Loucy (cell line): ENCODE measurements at regions not wholly inside any gene's neighbourhood (a gene's known extent, or its start where the extent isn't known, plus 50 kb on each side); places are given as distances from the start of the nearest gene placed in this dataset.

ENCODE experiments used
- H2AFZ ChIP-seq: fragments of 200-600 bp; sonication (generic); 2 replicates; pipeline ENCODE4 v1.6.0; 2016; ENCODE audit warnings: antibody characterized with exemption, mild to moderate bottlenecking, low read length, moderate library complexity
- H3F3A ChIP-seq: fragments of 200-600 bp; 2 replicates; pipeline ENCODE4 v1.6.0; 2016; ENCODE audit warnings: antibody characterized with exemption, low read depth, mild to moderate bottlenecking
- H3K27me3 ChIP-seq: fragments of 200-600 bp; sonication (generic); 2 replicates; pipeline ENCODE4 v1.6.1; 2014; ENCODE audit warnings: low read length, mild to moderate bottlenecking; ENCODE audit not compliant: insufficient read depth, poor library complexity, severe bottlenecking
- H3K36me3 ChIP-seq: fragments of 200-600 bp; sonication (generic); 2 replicates; pipeline ENCODE4 v1.6.1; 2016; ENCODE audit warnings: low read length; ENCODE audit not compliant: insufficient read depth
- H3K4me1 ChIP-seq: fragments of 200-600 bp; sonication (generic); 2 replicates; pipeline ENCODE4 v1.5.1; 2014; ENCODE audit warnings: low read length, mild to moderate bottlenecking; ENCODE audit not compliant: insufficient read depth, poor library complexity, severe bottlenecking
- H3K4me2 ChIP-seq: fragments of 200-600 bp; sonication (generic); 2 replicates; pipeline ENCODE4 v1.6.0; 2014; ENCODE audit warnings: antibody characterized with exemption, low read length, low read depth, mild to moderate bottlenecking; ENCODE audit not compliant: poor library complexity, severe bottlenecking
- H3K4me3 ChIP-seq: fragments of 200-600 bp; sonication (generic); 2 replicates; pipeline ENCODE4 v1.5.1; 2014; ENCODE audit warnings: low read length, mild to moderate bottlenecking, mixed read lengths; ENCODE audit not compliant: poor library complexity, severe bottlenecking
- H3K79me2 ChIP-seq: fragments of 200-600 bp; sonication (generic); 2 replicates; pipeline ENCODE4 v1.6.1; 2014; ENCODE audit warnings: low read length; ENCODE audit not compliant: insufficient read depth
- H3K9ac ChIP-seq: fragments of 200-600 bp; sonication (generic); 2 replicates; pipeline ENCODE4 v1.6.0; 2014; ENCODE audit warnings: mild to moderate bottlenecking, low read depth, low read length, moderate library complexity; ENCODE audit not compliant: poor library complexity, severe bottlenecking
- H3K9me2 ChIP-seq: fragments of 200-600 bp; sonication (generic); replicated peaks from 2 replicates; pipeline ENCODE4 v1.6.1; 2016; ENCODE audit warnings: low read depth, low read length, mixed read lengths
- H3K9me3 ChIP-seq: fragments of 200-600 bp; sonication (generic); 2 replicates; pipeline ENCODE4 v1.6.1; 2014; ENCODE audit warnings: mild to moderate bottlenecking, antibody characterized with exemption, low read length, low read depth; ENCODE audit not compliant: insufficient read depth
- H4K20me1 ChIP-seq: fragments of 200-600 bp; sonication (generic); 2 replicates; pipeline ENCODE4 v1.6.0; 2014; ENCODE audit warnings: antibody characterized with exemption, low read length, mild to moderate bottlenecking; ENCODE audit not compliant: insufficient read depth, poor library complexity, severe bottlenecking
- CTCF ChIP-seq: fragments of 200-600 bp; sonication (generic); conservative IDR thresholded peaks from 2 replicates; pipeline ENCODE4 v1.5.1; 2014; ENCODE audit warnings: mild to moderate bottlenecking, antibody characterized with exemption, low read length
- EZH2phosphoT487 ChIP-seq: fragments of 200-600 bp; IDR thresholded peaks from 2 replicates; pipeline ENCODE4 v1.6.1; 2018; ENCODE audit warnings: antibody characterized with exemption, mild to moderate bottlenecking, moderate library complexity, borderline replicate concordance

- no peaks in the 10 kb centered on the region for H4K20me1 ChIP-seq
- H3K4me1 ChIP-seq: no peaks in the 10 kb centered on the region
- H3K36me3 ChIP-seq: no peaks in the 10 kb centered on the region
- H2AFZ ChIP-seq: no peak overlapping the region
- no peaks in the 10 kb centered on the region for H3K9me2 ChIP-seq
- H3K4me3 ChIP-seq: no peak overlapping the region
- no peaks in the 10 kb centered on the region for H3F3A ChIP-seq
- H3K79me2 ChIP-seq: no peaks in the 10 kb centered on the region
- no peak for TF ChIP-seq CTCF
- no peak for TF ChIP-seq EZH2phosphoT487
- no peaks in the 10 kb centered on the region for H3K27me3 ChIP-seq
- no peak overlapping the region for H3K9ac ChIP-seq
- no peaks in the 10 kb centered on the region for H3K9me3 ChIP-seq
- H3K4me2 ChIP-seq: no peak overlapping the region
These were observed 230.9 kb upstream of the NOVA1 start for GRCh38 chr14:26828741-26829140.

- Histone ChIP-seq H3K9ac (no peak overlapping the region), H3K79me2 (no peaks in the 10 kb centered on the region), H3K4me2 (no peak overlapping the region), H3K4me1 (no peaks in the 10 kb centered on the region), H3F3A (no peaks in the 10 kb centered on the region), H3K36me3 (no peaks in the 10 kb centered on the region), H2AFZ (no peak overlapping the region), H3K4me3 (no peak overlapping the region), H3K27me3 (no peaks in the 10 kb centered on the region), H3K9me2 (no peaks in the 10 kb centered on the region), H3K9me3 (no peaks in the 10 kb centered on the region), H4K20me1 (no peaks in the 10 kb centered on the region)
- TF ChIP-seq CTCF (no peak), EZH2phosphoT487 (no peak)
These were observed 235.9 kb upstream of the NOVA1 start for GRCh38 chr14:26833621-26834176.

GRCh38 chr14:26835979-26836570 lies 238.2 kb upstream of the NOVA1 start:
- Histone ChIP-seq H3K36me3 (no peaks in the 10 kb centered on the region), H3F3A (no peaks in the 10 kb centered on the region), H3K9ac (no peak overlapping the region), H2AFZ (no peak overlapping the region), H3K4me1 (no peaks in the 10 kb centered on the region), H3K9me2 (no peaks in the 10 kb centered on the region), H3K4me2 (no peak overlapping the region), H3K9me3 (no peaks in the 10 kb centered on the region), H3K79me2 (no peaks in the 10 kb centered on the region), H3K4me3 (no peak overlapping the region), H3K27me3 (no peaks in the 10 kb centered on the region), H4K20me1 (no peaks in the 10 kb centered on the region)
- no peak for TF ChIP-seq CTCF
- no peak for TF ChIP-seq EZH2phosphoT487
